DMS53 (cell line): ENCODE measurements at regions not wholly inside any gene's neighbourhood (a gene's known extent, or its start where the extent isn't known, plus 50 kb on each side); places are given as distances from the start of the nearest gene placed in this dataset.

ENCODE experiments used
- DNase-seq: peaks from one replicate; lab custom pipeline; 2025; lab: John Stamatoyannopoulos, UW

DNA sequence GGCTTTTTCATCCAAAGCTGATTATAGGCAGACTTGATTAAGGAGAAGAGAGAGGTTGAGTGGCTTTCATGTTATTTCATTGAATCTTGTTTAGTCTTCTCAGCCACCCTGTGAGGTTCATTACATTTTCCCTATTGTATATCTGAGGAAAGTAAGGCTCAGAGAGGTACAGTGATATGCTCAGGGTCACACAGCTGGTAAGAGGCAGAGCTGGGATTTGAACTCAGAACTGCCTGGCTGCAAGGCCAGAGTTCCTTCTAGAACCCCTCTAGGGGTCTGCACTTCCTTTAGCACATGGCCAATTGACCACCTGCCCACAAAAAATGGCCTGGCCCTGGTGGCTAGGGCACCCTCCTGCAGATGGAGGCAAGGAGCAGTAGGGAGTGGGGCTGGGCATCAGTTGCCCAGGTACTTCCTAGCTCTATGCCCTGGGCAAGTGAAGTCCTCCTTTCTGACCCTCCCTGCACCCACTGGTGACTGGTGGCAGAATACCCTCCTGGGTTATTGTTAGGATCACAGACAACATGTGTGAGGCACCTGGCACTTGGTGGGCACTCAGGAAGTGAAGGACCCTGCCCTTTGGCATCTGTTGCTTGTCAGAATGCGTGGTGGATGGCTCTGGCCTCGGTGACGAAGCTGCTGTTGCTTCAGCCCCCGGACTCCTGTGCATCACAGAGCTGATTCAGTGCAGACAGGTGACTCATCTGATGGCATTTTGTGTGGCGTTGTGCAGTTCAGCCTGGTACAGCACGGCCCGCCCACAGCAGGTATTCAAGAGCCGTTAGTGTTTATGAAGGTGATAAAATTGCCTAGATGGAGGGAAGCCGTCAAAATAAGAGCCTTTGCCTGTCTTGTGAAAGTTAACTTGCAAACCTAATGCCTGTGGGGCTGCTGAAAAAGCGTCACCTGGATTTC is 115.8 kb downstream of the SLC25A47 start:
- DNase-seq: peak; percentile 12

GRCh38 chr14:100439781-100440180 is 116.6 kb downstream of the SLC25A47 start:
- no peak for DNase-seq

DNA sequence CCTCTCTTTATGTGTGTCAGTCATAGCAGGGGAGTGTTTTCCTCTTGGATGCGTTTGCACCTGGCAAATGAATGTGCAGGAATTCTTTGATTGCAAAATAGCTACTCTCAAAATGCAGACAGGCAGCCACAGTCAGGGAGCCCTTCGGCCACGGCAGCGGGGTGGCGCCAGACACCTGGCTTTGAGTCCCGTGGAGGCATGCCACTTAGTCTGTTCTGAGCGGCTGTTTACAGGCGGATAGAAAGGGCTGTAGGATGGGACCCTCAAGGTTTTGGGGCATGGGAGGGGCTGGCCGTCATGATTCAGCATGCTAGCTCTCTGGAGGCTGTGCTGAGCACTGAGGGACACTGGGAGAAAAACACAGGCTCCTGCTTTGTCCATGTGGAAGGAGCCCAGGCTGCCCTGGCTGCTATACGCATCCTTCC is 117.1 kb downstream of the SLC25A47 start:
- DNase-seq: peak; percentile 79

DNA sequence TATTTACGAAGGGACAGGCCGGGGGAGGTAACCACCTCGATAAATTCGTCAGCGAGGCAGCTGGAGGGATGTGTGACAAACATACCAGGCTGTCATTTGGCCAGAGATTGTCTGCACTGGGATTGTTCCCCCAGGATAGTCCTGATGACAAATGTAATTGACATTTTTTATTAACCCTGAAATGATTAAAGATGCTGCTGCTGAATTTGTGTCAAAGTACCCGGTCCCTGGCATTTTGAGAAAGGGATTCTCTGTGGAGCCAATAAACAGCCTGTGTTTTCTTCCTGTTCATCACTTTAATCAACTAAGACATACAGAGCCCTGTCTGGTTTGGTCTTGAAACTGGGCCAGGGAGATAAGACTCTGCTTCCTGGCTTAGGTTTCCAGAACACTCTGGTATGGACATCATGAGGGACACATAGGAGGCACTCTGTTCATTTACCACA is 117.6 kb downstream of the SLC25A47 start:
- no peak for DNase-seq

DNA sequence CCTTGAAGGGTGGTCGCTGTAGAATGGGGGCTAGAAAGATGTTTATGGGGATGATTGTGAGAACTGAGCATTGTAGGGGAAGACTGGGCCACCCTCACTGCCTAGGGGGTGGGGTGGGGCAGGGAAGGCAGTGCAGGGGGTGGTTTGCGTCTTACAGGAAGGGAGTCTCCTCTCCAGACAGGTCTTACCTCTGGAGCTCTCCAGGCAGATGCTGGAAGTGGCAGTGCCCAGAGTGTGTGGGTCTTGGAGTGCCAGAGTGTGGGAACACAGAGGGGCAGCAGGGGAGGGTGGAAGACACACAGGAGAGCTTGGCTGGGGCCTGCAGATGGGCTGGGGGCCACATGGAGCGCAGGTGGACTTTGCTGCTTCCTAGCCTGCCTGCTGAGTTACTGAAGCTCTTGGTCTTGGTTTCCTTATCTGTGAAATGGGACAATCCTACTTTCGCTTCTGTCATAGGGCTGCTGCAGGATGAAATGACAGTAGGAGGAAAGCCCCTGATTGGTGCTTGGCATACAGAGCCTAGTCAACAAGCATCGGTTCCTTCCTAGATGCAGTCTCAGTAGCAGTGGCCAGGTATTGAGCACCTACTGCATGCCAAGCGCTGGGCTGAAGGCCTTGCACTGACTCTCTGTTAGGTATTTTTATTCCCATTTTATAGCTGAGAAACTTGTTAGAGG is 118.3 kb downstream of the SLC25A47 start:
- no peak for DNase-seq

- no peak for DNase-seq
Measured at GRCh38 chr14:100442036-100442435, 118.9 kb downstream of the SLC25A47 start.

DNA sequence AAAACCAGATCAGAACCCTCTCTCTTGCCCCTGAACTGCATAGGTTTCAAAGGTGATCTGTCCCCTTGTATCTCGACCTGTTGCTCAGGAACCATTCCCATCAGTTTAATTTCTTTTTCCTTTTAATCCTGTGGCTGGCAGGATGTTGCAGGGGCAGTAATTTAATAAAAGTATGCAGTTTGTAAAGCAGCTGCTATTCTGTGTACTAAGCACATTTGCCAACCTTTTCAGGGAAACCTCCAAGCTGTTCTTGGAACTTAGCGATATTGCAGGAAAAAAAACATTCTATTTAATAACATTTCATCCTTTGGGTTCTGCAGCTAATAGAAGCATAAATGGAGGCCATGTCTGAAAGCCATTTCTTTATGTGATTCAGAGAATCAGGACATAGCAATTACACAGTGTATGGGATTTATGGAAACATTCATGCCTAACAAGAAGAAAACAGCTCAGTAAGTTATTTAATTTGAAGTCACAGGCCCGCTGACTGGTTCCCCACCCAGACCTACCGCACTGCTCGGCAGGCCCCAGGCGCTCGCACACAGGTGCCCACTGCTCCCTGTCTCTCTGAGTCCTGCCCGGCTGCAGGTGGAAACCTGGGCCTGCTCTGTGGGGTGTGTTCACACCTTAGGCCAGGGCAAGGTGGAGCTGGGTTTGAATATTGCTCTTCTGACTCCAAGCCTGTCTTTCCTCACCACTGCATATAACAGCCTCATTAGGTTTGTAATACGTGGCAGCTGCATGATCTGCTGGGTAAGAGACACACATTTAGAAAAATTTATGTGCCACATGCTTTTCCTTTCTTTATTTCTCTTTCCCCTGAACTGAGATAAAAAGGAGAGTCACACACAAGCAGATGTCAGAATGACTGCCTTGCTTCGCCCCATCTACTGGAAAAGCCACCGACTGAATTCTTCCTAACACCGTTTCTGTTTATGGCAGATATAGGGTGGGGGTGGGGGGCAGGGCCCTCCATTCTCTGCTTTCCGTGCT is 119.7 kb downstream of the SLC25A47 start:
- no peak for DNase-seq

DNA sequence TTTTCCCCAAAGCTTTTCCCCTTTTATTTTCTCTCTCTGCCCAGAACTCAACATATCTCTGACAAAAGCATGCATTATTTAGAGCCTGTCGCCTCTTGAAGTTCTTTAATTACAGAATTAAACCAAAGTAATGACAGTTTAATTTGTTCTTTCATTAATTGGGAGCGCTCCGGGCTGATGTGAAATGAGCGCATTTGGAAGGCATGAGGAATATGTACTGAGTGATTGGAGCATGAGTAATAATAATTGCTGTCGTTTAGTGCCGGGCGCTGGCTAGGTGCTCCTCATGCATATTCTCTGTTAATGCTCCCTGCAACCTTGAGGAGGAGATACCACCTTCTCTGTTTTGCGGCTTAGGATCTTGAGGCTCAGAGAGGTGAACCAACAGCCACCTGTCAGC is 120.5 kb downstream of the SLC25A47 start:
- DNase-seq: no peak

GRCh38 chr14:100445436-100446088 is 122.4 kb downstream of the SLC25A47 start:
- no peak for DNase-seq

DNA sequence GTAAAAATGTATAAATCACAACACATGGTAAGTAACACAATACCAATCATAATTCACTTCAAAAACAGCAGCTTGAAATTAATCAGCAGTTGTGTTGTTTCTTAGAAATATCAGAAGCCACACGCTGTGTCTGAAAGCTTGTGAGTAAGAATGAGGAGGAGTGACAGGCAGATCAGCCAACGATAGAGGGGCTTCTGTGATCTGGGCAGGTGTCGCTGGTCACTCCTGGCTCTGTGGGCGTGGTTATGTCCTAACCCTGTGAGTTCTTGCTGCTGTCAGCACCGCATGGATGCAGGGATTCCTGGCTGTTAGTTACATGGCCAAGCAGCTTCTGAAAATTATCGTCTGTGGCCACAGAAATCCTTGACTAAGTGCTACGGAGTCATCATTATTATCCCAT is 123.4 kb downstream of the SLC25A47 start:
- no peak for DNase-seq

DNA sequence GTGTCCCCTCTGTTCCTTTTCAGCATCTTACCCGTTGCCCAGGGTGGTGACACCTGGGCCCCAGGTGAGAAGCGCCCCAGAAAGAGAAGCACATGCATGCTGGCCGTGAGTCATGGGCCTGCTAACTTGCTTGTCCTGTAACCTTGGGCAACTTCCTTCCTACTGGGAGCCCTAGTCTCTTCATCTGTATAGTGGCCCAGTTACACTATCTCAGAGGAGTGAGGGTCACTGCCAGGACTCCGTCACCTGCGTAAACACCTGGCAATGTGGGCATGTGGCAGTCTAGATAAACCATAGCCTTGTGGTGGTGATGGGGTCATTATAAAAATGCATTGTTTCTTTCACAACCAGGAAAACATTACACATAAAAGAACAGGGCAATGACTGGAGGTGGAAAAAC is 125.2 kb downstream of the SLC25A47 start:
- no peak for DNase-seq

- DNase-seq: no peak
Measured at GRCh38 chr14:100449225-100449987, 126.3 kb downstream of the SLC25A47 start.

- no peak for DNase-seq
Measured at GRCh38 chr14:100450049-100450448, 126.9 kb downstream of the SLC25A47 start.

GRCh38 chr14:100450736-100451135 is 127.6 kb downstream of the SLC25A47 start:
- DNase-seq: no peak

DNA sequence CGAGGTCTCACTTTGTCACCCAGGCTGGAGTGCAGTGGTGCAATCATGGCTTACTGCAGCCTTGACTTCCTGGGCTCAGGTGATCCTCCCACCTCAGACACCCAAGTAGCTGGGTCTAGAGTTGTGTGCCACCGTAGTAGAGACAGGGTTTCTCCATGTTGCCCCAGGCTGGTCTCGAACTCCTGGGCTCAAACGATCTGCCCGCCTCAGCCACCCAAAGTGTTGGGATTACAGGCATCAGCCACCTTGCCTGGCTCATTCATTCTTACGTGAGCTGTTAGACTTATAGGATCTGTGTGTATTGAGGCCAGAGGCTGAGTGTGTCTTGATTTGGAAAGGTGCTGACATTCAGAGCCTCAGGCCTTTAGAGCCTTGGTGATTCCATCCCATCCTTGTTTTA is 128.1 kb downstream of the SLC25A47 start:
- no peak for DNase-seq

GRCh38 chr14:100453930-100454329 is 130.8 kb downstream of the SLC25A47 start:
- DNase-seq: no peak

- no peak for DNase-seq
Measured at GRCh38 chr14:100454437-100454836, 131.3 kb downstream of the SLC25A47 start.

- no peak for DNase-seq
Measured at GRCh38 chr14:100463937-100464336, 123.3 kb downstream of the BEGAIN start.

DNA sequence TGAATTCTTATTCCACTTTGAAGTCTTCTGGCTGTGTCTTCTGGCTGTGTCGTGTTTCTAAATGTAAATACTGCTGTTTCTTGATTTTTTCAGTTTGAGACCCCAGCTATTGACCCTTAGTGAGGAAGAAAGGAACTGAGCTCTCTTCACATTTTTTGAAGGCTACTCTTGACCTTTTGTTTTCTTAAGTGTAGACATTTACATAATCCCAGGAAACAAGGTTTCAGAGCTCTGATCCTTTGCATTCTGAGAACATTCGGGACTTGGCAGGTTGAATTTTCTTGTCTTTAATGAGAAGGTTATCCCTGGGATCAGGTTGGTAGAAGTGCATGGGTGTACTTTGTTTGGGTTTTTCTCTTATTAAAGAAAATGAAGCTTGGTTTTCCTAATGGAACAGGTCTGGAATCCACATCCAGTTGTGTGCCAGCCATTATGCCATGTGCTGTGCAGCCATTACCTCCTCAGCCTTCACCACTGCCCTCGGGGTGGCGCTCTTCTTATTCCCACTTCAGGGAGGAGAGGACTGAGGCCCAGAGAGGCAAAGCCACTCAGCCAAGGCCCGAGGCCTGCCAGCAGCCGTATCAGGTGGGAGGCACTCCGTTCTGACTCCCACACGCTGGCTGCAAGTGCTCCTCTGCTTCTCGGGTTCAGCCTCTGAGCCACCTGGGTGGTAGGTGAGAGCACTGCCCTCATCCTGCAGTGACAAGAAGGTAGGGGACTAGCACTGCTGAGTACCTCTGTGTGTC is 120.9 kb downstream of the BEGAIN start:
- no peak for DNase-seq
